GM23338 (cell line): ENCODE measurements at regions not wholly inside any gene's neighbourhood (a gene's known extent, or its start where the extent isn't known, plus 50 kb on each side); places are given as distances from the start of the nearest gene placed in this dataset.

ENCODE experiments used
- ATAC-seq: fragments of 200-7000 bp; cut with Tn5 transposase; 3 replicates; pipeline ENCODE4 v1.9.1; 2020
- DNase-seq: peaks from one replicate; pipeline ENCODE4 v3.0.0-alpha.2; 2015; ENCODE audit warnings: low spot score
- H2AFZ ChIP-seq: fragments of 200-600 bp; sonication (generic); 2 replicates; pipeline ENCODE4 v1.8.0; 2016; ENCODE audit warnings: antibody characterized with exemption, mild to moderate bottlenecking, moderate library complexity
- H3F3A ChIP-seq: fragments of 200-600 bp; sonication (generic); replicated peaks from 2 replicates; pipeline ENCODE4 v1.8.0; 2017; ENCODE audit warnings: antibody characterized with exemption, mixed run types, low read depth
- H3K27ac ChIP-seq: fragments of 200-600 bp; sonication (generic); 2 replicates; pipeline ENCODE4 v1.6.1; 2016; ENCODE audit warnings: low read depth
- H3K27me3 ChIP-seq: fragments of 200-600 bp; sonication (generic); 2 replicates; pipeline ENCODE4 v1.8.0; 2016; ENCODE audit warnings: mild to moderate bottlenecking, mixed run types, moderate library complexity; ENCODE audit not compliant: insufficient read depth
- H3K36me3 ChIP-seq: fragments of 200-600 bp; sonication (generic); 2 replicates; pipeline ENCODE4 v1.8.0; 2016; ENCODE audit warnings: mild to moderate bottlenecking; ENCODE audit not compliant: insufficient read depth
- H3K4me1 ChIP-seq: fragments of 200-600 bp; sonication (generic); 2 replicates; pipeline ENCODE4 v1.8.0; 2016; ENCODE audit warnings: mild to moderate bottlenecking, moderate library complexity; ENCODE audit not compliant: insufficient read depth
- H3K4me2 ChIP-seq: fragments of 200-600 bp; sonication (generic); 2 replicates; pipeline ENCODE4 v1.7.1; 2017; ENCODE audit warnings: mixed run types
- H3K4me3 ChIP-seq: fragments of 200-600 bp; sonication (generic); 2 replicates; pipeline ENCODE4 v1.6.1; 2016; ENCODE audit warnings: mixed run types
- H3K79me2 ChIP-seq: fragments of 200-600 bp; sonication (generic); replicated peaks from 2 replicates; pipeline ENCODE4 v1.8.0; 2017; ENCODE audit warnings: mild to moderate bottlenecking; ENCODE audit not compliant: insufficient read depth
- H3K9me2 ChIP-seq: fragments of 200-600 bp; sonication (generic); 2 replicates; pipeline ENCODE4 v1.8.0; 2017; ENCODE audit not compliant: insufficient read depth
- H4K20me1 ChIP-seq: fragments of 200-600 bp; sonication (generic); replicated peaks from 2 replicates; pipeline ENCODE4 v1.8.0; 2017; ENCODE audit warnings: mild to moderate bottlenecking; ENCODE audit not compliant: insufficient read depth
- H3K27ac Mint-ChIP-seq: 2 replicates; pipeline ENCODE4 v1.8.0; 2020; ENCODE audit warnings: inconsistent platforms, mild to moderate bottlenecking, moderate library complexity, mixed read lengths
- H3K27me3 Mint-ChIP-seq: 3 replicates; pipeline ENCODE4 v1.8.0; 2022; ENCODE audit warnings: low read depth, mild to moderate bottlenecking, moderate library complexity, mixed read lengths, inconsistent platforms; ENCODE audit not compliant: insufficient read depth, poor library complexity
- H3K36me3 Mint-ChIP-seq: 3 replicates; pipeline ENCODE4 v1.8.0; 2021; ENCODE audit warnings: low read depth, mild to moderate bottlenecking, inconsistent platforms, moderate library complexity, mixed read lengths
- H3K4me1 Mint-ChIP-seq: 3 replicates; pipeline ENCODE4 v1.8.0; 2020; ENCODE audit warnings: mild to moderate bottlenecking, inconsistent platforms, mixed read lengths
- H3K4me3 Mint-ChIP-seq: 3 replicates; pipeline ENCODE4 v1.8.0; 2021; ENCODE audit warnings: moderate library complexity, mild to moderate bottlenecking, inconsistent platforms, mixed read lengths
- H3K9me3 Mint-ChIP-seq: 3 replicates; pipeline ENCODE4 v1.8.0; 2020; ENCODE audit warnings: moderate library complexity, mild to moderate bottlenecking, inconsistent platforms, mixed read lengths
- CREB1 ChIP-seq: fragments of 250-450 bp; sonication (Bioruptor Pico); IDR thresholded peaks from 2 replicates; pipeline ENCODE4 v1.5.0; 2020; ENCODE audit warnings: low read depth, mild to moderate bottlenecking, moderate library complexity
- EZH2 ChIP-seq: fragments of 200-600 bp; sonication (generic); IDR thresholded peaks from one replicate; pipeline ENCODE4 v1.8.0; 2017; ENCODE audit warnings: antibody characterized with exemption, mild to moderate bottlenecking, low read depth; ENCODE audit not compliant: unreplicated experiment
- EZH2phosphoT487 ChIP-seq: fragments of 200-600 bp; sonication (generic); IDR thresholded peaks from one replicate; pipeline ENCODE4 v1.8.1; 2018; ENCODE audit warnings: antibody characterized with exemption; ENCODE audit not compliant: unreplicated experiment
- JUNB ChIP-seq: IDR thresholded peaks from one replicate; pipeline ENCODE4 v1.6.1; 2016; ENCODE audit warnings: antibody characterized with exemption; ENCODE audit not compliant: unreplicated experiment
- NANOG ChIP-seq: IDR thresholded peaks from 2 replicates; pipeline ENCODE4 v1.6.1; 2016; ENCODE audit warnings: antibody characterized with exemption, borderline replicate concordance
- POLR2AphosphoS5 ChIP-seq: IDR thresholded peaks from 2 replicates; pipeline ENCODE4 v1.6.1; 2016; ENCODE audit warnings: antibody characterized with exemption, low read depth
- STAT1 ChIP-seq: IDR thresholded peaks from one replicate; pipeline ENCODE4 v1.6.1; 2016; ENCODE audit warnings: antibody characterized with exemption; ENCODE audit not compliant: unreplicated experiment
- ZNF114 ChIP-seq: fragments of 250-450 bp; sonication (Bioruptor Pico); IDR thresholded peaks from 2 replicates; pipeline ENCODE4 v1.5.0; 2020; ENCODE audit warnings: mild to moderate bottlenecking, moderate library complexity
- ZNF331 ChIP-seq: fragments of 250-450 bp; sonication (Bioruptor Pico); IDR thresholded peaks from 2 replicates; pipeline ENCODE4 v1.5.0; 2020; ENCODE audit warnings: low read depth, mild to moderate bottlenecking, moderate library complexity
- TF ChIP-seq, protein P1 (sequence below): IDR thresholded peaks from 2 replicates; pipeline ENCODE4 v1.6.1; 2016; ENCODE audit warnings: antibody characterized with exemption
- TF ChIP-seq, protein P2 (sequence below): fragments of 250-450 bp; sonication (Bioruptor Pico); IDR thresholded peaks from 2 replicates; pipeline ENCODE4 v1.5.0; 2020; ENCODE audit warnings: mild to moderate bottlenecking, moderate library complexity
- TF ChIP-seq, protein P3 (sequence below), 2 experiments: fragments of 200-600 bp in 1 of 2; sonication (generic) in 1 of 2; conservative IDR thresholded peaks; 2 replicates each; pipeline versions ENCODE4 v1.5.1 to v1.6.1; 2016 to 2017; ENCODE audit warnings: antibody characterized with exemption in 2 of 2, low read depth in 2 of 2, mild to moderate bottlenecking in 2 of 2, moderate library complexity in 1 of 2
- TF ChIP-seq, protein P4 (sequence below): IDR thresholded peaks from one replicate; pipeline ENCODE4 v1.6.1; 2018; ENCODE audit warnings: antibody characterized with exemption; ENCODE audit not compliant: unreplicated experiment

DNA sequence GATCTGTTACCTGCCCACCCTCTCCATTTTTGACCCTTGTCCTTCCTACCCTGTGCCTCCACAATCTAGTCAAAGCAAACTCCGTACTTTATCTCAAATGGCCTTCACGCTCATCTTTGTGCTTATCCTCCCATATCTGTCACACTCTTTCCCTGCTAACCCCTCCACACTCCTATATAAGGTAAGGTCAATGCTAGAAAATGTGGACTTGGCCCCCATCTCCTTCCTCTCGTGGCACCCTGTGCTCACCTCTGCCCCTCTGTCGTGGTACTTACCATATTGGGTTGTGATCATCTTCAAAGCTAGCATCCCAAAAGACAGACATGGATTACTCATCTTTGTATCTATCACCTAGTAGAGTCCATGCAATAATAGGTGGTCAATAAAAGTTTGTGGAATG, 127.6 kb upstream of the FOXQ1 start:
- no peaks in the 10 kb centered on the region for H3K9me3 Mint-ChIP-seq
- Histone ChIP-seq H3F3A (no peaks in the 10 kb centered on the region), H4K20me1 (no peaks in the 10 kb centered on the region), H3K9me2 (peaks cover 5% of the 10 kb centered on the region), H3K27ac (no peak overlapping the region), H3K4me2 (no peak overlapping the region), H3K4me3 (no peak overlapping the region), H3K79me2 (no peaks in the 10 kb centered on the region), H3K36me3 (no peaks in the 10 kb centered on the region), H3K4me1 (no peaks in the 10 kb centered on the region), H3K27me3 (no peaks in the 10 kb centered on the region), H2AFZ (no peak overlapping the region)
- H3K27me3 Mint-ChIP-seq, result peaks cover 4% of the 10 kb centered on the region
- DNase-seq (no peak), ATAC-seq (no peak)
- no peaks in the 10 kb centered on the region for H3K36me3 Mint-ChIP-seq
- no peak overlapping the region for H3K4me3 Mint-ChIP-seq
- no peaks in the 10 kb centered on the region for H3K4me1 Mint-ChIP-seq
- TF ChIP-seq EZH2 (no peak), JUNB (no peak), STAT1 (no peak), ZNF114 (CRISPR knock-in tag) (no peak), POLR2AphosphoS5 (no peak), CREB1 (CRISPR knock-in tag) (no peak), ZNF331 (CRISPR knock-in tag) (no peak), NANOG (no peak), EZH2phosphoT487 (no peak)
- TF ChIP-seq, protein P1, sequence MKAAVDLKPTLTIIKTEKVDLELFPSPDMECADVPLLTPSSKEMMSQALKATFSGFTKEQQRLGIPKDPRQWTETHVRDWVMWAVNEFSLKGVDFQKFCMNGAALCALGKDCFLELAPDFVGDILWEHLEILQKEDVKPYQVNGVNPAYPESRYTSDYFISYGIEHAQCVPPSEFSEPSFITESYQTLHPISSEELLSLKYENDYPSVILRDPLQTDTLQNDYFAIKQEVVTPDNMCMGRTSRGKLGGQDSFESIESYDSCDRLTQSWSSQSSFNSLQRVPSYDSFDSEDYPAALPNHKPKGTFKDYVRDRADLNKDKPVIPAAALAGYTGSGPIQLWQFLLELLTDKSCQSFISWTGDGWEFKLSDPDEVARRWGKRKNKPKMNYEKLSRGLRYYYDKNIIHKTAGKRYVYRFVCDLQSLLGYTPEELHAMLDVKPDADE, result no peak
- TF ChIP-seq, protein P2, sequence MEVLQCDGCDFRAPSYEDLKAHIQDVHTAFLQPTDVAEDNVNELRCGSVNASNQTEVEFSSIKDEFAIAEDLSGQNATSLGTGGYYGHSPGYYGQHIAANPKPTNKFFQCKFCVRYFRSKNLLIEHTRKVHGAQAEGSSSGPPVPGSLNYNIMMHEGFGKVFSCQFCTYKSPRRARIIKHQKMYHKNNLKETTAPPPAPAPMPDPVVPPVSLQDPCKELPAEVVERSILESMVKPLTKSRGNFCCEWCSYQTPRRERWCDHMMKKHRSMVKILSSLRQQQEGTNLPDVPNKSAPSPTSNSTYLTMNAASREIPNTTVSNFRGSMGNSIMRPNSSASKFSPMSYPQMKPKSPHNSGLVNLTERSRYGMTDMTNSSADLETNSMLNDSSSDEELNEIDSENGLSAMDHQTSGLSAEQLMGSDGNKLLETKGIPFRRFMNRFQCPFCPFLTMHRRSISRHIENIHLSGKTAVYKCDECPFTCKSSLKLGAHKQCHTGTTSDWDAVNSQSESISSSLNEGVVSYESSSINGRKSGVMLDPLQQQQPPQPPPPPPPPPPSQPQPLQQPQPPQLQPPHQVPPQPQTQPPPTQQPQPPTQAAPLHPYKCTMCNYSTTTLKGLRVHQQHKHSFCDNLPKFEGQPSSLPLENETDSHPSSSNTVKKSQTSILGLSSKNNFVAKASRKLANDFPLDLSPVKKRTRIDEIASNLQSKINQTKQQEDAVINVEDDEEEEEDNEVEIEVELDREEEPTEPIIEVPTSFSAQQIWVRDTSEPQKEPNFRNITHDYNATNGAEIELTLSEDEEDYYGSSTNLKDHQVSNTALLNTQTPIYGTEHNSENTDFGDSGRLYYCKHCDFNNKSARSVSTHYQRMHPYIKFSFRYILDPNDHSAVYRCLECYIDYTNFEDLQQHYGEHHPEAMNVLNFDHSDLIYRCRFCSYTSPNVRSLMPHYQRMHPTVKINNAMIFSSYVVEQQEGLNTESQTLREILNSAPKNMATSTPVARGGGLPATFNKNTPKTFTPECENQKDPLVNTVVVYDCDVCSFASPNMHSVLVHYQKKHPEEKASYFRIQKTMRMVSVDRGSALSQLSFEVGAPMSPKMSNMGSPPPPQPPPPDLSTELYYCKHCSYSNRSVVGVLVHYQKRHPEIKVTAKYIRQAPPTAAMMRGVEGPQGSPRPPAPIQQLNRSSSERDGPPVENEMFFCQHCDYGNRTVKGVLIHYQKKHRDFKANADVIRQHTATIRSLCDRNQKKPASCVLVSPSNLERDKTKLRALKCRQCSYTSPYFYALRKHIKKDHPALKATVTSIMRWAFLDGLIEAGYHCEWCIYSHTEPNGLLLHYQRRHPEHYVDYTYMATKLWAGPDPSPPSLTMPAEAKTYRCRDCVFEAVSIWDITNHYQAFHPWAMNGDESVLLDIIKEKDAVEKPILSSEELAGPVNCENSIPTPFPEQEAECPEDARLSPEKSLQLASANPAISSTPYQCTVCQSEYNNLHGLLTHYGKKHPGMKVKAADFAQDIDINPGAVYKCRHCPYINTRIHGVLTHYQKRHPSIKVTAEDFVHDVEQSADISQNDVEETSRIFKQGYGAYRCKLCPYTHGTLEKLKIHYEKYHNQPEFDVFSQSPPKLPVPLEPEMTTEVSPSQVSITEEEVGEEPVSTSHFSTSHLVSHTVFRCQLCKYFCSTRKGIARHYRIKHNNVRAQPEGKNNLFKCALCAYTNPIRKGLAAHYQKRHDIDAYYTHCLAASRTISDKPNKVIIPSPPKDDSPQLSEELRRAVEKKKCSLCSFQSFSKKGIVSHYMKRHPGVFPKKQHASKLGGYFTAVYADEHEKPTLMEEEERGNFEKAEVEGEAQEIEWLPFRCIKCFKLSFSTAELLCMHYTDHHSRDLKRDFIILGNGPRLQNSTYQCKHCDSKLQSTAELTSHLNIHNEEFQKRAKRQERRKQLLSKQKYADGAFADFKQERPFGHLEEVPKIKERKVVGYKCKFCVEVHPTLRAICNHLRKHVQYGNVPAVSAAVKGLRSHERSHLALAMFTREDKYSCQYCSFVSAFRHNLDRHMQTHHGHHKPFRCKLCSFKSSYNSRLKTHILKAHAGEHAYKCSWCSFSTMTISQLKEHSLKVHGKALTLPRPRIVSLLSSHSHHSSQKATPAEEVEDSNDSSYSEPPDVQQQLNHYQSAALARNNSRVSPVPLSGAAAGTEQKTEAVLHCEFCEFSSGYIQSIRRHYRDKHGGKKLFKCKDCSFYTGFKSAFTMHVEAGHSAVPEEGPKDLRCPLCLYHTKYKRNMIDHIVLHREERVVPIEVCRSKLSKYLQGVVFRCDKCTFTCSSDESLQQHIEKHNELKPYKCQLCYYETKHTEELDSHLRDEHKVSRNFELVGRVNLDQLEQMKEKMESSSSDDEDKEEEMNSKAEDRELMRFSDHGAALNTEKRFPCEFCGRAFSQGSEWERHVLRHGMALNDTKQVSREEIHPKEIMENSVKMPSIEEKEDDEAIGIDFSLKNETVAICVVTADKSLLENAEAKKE, result no peak
- TF ChIP-seq, protein P3, sequence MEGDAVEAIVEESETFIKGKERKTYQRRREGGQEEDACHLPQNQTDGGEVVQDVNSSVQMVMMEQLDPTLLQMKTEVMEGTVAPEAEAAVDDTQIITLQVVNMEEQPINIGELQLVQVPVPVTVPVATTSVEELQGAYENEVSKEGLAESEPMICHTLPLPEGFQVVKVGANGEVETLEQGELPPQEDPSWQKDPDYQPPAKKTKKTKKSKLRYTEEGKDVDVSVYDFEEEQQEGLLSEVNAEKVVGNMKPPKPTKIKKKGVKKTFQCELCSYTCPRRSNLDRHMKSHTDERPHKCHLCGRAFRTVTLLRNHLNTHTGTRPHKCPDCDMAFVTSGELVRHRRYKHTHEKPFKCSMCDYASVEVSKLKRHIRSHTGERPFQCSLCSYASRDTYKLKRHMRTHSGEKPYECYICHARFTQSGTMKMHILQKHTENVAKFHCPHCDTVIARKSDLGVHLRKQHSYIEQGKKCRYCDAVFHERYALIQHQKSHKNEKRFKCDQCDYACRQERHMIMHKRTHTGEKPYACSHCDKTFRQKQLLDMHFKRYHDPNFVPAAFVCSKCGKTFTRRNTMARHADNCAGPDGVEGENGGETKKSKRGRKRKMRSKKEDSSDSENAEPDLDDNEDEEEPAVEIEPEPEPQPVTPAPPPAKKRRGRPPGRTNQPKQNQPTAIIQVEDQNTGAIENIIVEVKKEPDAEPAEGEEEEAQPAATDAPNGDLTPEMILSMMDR (conservative IDR thresholded peaks at IDR 0.05; ENCODE audit: low read depth in 2 of 2), result no peak
- TF ChIP-seq, protein P4, sequence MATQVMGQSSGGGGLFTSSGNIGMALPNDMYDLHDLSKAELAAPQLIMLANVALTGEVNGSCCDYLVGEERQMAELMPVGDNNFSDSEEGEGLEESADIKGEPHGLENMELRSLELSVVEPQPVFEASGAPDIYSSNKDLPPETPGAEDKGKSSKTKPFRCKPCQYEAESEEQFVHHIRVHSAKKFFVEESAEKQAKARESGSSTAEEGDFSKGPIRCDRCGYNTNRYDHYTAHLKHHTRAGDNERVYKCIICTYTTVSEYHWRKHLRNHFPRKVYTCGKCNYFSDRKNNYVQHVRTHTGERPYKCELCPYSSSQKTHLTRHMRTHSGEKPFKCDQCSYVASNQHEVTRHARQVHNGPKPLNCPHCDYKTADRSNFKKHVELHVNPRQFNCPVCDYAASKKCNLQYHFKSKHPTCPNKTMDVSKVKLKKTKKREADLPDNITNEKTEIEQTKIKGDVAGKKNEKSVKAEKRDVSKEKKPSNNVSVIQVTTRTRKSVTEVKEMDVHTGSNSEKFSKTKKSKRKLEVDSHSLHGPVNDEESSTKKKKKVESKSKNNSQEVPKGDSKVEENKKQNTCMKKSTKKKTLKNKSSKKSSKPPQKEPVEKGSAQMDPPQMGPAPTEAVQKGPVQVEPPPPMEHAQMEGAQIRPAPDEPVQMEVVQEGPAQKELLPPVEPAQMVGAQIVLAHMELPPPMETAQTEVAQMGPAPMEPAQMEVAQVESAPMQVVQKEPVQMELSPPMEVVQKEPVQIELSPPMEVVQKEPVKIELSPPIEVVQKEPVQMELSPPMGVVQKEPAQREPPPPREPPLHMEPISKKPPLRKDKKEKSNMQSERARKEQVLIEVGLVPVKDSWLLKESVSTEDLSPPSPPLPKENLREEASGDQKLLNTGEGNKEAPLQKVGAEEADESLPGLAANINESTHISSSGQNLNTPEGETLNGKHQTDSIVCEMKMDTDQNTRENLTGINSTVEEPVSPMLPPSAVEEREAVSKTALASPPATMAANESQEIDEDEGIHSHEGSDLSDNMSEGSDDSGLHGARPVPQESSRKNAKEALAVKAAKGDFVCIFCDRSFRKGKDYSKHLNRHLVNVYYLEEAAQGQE, result no peak
- H3K27ac Mint-ChIP-seq, result no peak overlapping the region
